GM12892 (cell line): ENCODE measurements at regions not wholly inside any gene's neighbourhood (a gene's known extent, or its start where the extent isn't known, plus 50 kb on each side); places are given as distances from the start of the nearest gene placed in this dataset.

Source experiments
- POLR2A ChIP-seq: IDR thresholded peaks from 2 replicates; pipeline ENCODE4 v1.6.1; 2011; ENCODE audit warnings: low read depth, low read length, control low read depth
- POLR2AphosphoS5 ChIP-seq: IDR thresholded peaks from 2 replicates; pipeline ENCODE4 v1.6.1; 2011; ENCODE audit warnings: low read depth, low read length, control low read depth

DNA sequence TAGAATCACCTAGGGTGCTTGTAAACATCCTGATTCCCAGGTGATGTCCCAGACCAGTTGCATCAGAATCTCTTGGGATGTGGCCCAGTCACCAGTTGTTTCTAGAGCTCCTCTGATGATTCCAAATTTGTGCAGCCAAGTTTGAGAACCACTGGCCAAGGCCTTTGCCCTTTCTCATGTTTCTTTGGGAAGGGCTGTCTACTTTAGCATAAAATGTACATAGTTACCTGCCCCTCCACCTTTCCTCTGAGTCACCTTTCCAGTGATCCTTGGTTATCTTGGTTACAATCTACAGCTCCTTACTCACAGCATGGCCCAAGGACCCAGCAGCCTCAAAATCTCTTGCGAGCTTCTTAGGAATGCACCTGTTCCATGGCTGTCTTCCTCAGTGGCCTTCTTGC is 206.2 kb upstream of the ADRA1D start:
- TF ChIP-seq POLR2A = no peak
- TF ChIP-seq POLR2AphosphoS5 = no peak
